HT1080 (cell line): ENCODE measurements at regions not wholly inside any gene's neighbourhood (a gene's known extent, or its start where the extent isn't known, plus 50 kb on each side); places are given as distances from the start of the nearest gene placed in this dataset.

Source experiments
- DNase-seq: peaks from one replicate; pipeline ENCODE4 v3.0.0-alpha.2; 2015; ENCODE audit warnings: low read depth

- DNase-seq: peak; percentile 55
These were observed 59.0 kb downstream of the ING2 start for GRCh38 chr4:183563874-183564273.

GRCh38 chr4:183571350-183571941 is 66.6 kb downstream of the ING2 start:
- DNase-seq: peak; percentile 36

- no peak for DNase-seq
These were observed 72.0 kb downstream of the ING2 start for GRCh38 chr4:183576701-183577404.

GRCh38 chr4:183580370-183580769 is 75.5 kb downstream of the ING2 start:
- no peak for DNase-seq

GRCh38 chr4:183580849-183581248 is 76.0 kb downstream of the ING2 start:
- no peak for DNase-seq

- no peak for DNase-seq
These were observed 72.2 kb downstream of the RWDD4 start for GRCh38 chr4:183586824-183587223.

GRCh38 chr4:183588169-183588675 is 70.8 kb downstream of the RWDD4 start:
- no peak for DNase-seq

- DNase-seq: no peak
These were observed 70.3 kb downstream of the RWDD4 start for GRCh38 chr4:183588691-183589090.

- peak; percentile 20 for DNase-seq
These were observed 69.4 kb downstream of the RWDD4 start for GRCh38 chr4:183589461-183590099.
